ENCODE measurements at regions not wholly inside any gene's neighbourhood (a gene's known extent, or its start where the extent isn't known, plus 50 kb on each side); places are given as distances from the start of the nearest gene placed in this dataset.
"Not testable (repeated sequence)": the region's sequence is repeated elsewhere in the genome, so short reads cannot be mapped to it uniquely, and the experiment has no call there.

DNA sequence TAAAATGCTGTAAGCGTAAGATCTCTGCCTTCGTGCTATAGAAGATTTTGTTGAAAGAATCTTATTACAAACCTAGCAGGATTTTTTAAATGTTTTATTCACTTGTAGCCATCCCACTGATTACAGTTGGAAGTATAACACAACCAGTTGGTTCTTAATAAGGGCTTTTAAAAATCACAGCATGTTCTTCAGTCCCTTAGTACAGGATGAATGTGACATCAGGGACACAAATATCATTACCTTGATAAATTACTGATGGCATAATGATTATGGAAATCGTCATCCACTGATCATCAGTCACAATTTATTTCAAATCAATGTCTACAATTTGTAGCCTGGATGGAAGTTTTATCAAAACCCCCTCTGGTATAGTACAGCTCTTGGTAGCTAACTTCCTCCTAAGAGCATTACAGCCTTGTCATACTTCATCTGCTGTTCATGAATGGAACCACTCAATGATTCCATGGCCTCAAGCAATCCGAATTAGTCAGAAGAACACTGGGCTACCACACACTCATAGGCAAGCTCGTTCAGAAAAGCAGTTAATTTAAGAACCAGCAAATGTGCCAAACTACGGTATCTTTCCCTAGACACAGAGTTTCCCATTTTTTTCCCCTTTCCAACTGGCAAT lies 389.2 kb upstream of the TENM3 start:
- TF ChIP-seq, protein P1, sequence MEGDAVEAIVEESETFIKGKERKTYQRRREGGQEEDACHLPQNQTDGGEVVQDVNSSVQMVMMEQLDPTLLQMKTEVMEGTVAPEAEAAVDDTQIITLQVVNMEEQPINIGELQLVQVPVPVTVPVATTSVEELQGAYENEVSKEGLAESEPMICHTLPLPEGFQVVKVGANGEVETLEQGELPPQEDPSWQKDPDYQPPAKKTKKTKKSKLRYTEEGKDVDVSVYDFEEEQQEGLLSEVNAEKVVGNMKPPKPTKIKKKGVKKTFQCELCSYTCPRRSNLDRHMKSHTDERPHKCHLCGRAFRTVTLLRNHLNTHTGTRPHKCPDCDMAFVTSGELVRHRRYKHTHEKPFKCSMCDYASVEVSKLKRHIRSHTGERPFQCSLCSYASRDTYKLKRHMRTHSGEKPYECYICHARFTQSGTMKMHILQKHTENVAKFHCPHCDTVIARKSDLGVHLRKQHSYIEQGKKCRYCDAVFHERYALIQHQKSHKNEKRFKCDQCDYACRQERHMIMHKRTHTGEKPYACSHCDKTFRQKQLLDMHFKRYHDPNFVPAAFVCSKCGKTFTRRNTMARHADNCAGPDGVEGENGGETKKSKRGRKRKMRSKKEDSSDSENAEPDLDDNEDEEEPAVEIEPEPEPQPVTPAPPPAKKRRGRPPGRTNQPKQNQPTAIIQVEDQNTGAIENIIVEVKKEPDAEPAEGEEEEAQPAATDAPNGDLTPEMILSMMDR (IDR thresholded peaks at IDR 0.05; ENCODE audit: low read depth, low read length), result no peak
- no peak for DNase-seq (ENCODE audit: low read depth, low spot score)
- H3K4me3 ChIP-seq (ENCODE audit: low read depth, low read length), result no peak overlapping the region
- in situ Hi-C loops (cut with HindIII; ENCODE audit: low sequenced_read_pairs), result no loop called here

DNA sequence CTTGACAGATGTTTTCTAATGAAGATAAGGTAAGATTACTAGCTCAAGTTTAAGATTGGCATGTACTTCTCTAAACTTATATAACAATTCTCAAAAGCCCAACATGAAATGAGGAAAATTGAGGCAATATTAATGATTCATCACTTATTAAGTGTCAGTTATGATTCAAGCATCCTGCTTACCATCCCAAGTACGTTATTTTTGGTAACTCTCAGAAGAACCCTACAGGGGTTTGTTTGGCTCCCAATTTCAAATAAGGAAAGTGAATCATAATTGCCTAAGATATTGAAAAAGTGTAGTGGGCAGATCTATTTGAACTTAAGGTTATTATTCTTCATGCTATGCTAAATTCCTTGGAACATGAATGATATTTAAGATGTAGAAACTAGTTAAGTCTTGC lies 387.9 kb upstream of the TENM3 start:
- DNase-seq (ENCODE audit: low read depth, low spot score), result no peak
- TF ChIP-seq, protein P1 (IDR thresholded peaks at IDR 0.05; ENCODE audit: low read depth, low read length), result no peak
- in situ Hi-C loops (cut with HindIII; ENCODE audit: low sequenced_read_pairs), result no loop called here
- no peak overlapping the region for H3K4me3 ChIP-seq (ENCODE audit: low read depth, low read length)

DNA sequence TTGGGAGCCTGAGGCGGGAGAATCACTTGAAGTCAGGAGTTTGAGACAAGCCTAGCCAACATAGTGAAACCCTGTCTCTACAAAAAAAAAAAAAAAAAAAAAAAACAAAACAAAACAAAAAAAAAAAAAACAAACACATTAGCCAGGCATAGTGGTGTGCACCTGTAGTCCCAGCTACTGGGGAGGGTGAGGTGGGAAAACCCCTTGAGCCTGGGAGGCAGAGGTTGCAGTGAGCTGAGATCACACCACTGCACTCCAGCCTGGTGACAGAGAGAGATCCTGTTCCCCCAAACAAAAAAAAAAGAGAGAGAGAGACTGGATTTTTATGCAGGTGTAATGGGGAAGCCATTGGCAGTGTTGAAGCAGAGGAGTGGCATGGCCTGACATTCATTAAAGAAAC lies 385.7 kb upstream of the TENM3 start:
- H3K4me3 ChIP-seq (ENCODE audit: low read depth, low read length); in situ Hi-C loops (cut with HindIII; ENCODE audit: low sequenced_read_pairs); DNase-seq (ENCODE audit: low read depth, low spot score): not testable (repeated sequence)

DNA sequence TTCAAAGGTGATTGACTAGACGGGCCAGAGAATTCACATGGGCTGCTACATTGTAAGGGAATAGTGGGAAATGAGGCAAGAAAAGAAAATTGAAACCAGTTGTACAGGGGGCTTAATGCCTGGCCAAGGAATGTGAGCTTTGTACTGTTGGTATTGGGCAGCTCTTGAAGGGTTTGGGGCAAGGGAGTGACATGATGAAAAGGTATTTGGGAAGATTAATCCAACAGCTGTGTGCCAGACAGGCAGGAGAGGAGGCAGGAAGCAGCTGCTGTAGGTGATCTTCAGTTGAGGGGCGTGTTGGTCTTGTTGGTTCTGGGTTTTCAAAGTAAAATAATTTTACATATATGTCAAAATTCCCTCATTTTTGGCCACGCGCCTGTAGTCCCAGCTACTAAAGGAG lies 384.5 kb upstream of the TENM3 start:
- H3K4me3 ChIP-seq (ENCODE audit: low read depth, low read length), result no peak overlapping the region
- DNase-seq (ENCODE audit: low read depth, low spot score), result no peak
- in situ Hi-C loops (cut with HindIII; ENCODE audit: low sequenced_read_pairs), result no loop called here
- TF ChIP-seq, protein P1 (IDR thresholded peaks at IDR 0.05; ENCODE audit: low read depth, low read length), result no peak

DNA sequence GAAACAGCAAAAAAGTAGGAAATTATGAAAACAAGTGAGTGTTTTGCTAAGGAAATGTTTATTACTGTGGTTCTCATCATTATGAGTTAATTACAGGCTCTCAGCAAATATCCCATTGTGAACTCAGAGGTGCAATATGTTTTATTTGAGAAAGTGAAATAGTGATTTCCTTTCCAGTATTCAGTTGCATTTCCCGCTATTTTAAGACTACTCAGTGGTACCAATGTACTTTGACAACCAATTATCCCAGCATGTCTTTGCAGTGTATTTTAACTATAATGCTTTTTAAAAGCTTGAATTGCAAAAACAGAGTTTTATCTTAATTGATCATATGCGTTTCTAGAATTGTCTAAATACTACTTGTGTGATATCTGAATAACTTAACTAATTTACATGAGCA lies 383.8 kb upstream of the TENM3 start:
- no peak overlapping the region for H3K4me3 ChIP-seq (ENCODE audit: low read depth, low read length)
- no peak for DNase-seq (ENCODE audit: low read depth, low spot score)
- TF ChIP-seq, protein P1 (IDR thresholded peaks at IDR 0.05; ENCODE audit: low read depth, low read length), result no peak
- in situ Hi-C loops (cut with HindIII; ENCODE audit: low sequenced_read_pairs), result no loop called here

DNA sequence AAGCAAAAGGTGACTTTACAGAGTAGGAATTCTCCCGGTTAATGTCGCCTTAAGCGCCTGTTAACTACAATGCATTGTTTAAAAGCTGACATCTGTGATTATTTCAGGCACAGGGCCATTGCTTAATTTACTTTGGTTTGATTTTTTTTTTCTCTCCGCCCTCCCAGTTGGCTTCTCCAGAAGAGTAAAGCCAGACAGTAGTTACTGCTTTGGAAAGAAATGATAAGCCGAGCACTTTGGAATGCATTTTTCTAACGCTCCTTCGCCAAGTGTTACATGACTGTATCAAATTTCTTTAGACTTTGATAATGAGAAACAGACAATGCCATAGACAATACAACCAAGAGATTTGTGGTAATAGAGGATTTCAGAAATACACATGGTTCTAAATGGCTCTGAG lies 383.0 kb upstream of the TENM3 start:
- in situ Hi-C loops (cut with HindIII; ENCODE audit: low sequenced_read_pairs), result no loop called here
- H3K4me3 ChIP-seq (ENCODE audit: low read depth, low read length), result no peak overlapping the region
- TF ChIP-seq, protein P1 (IDR thresholded peaks at IDR 0.05; ENCODE audit: low read depth, low read length), result no peak
- peak; percentile 29 for DNase-seq (ENCODE audit: low read depth, low spot score)

DNA sequence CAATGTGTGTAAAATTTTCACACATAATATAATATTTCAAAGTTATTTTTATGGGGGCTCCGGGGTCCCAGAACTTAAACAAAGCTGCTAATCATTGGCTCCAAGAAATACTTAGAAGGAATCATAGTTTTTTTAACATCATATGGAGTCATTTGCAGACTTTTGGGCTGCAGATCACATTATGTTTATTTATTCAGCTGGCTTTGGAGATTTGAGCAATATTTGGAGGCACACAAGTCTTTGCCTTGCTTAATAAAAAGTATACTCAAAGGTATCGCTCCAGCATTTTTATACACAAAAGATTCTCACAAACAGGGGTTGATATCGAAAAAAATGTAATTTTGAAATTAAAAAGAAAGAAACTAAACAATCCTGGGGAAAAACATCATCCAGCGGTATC lies 382.5 kb upstream of the TENM3 start:
- TF ChIP-seq, protein P1 (IDR thresholded peaks at IDR 0.05; ENCODE audit: low read depth, low read length), result no peak
- in situ Hi-C loops (cut with HindIII; ENCODE audit: low sequenced_read_pairs), result no loop called here
- peak; percentile 5 for DNase-seq (ENCODE audit: low read depth, low spot score)
- no peak overlapping the region for H3K4me3 ChIP-seq (ENCODE audit: low read depth, low read length)

Measured in astrocyte of the spinal cord (primary cell).